HCT116 (cell line): ENCODE measurements at regions not wholly inside any gene's neighbourhood (a gene's known extent, or its start where the extent isn't known, plus 50 kb on each side); places are given as distances from the start of the nearest gene placed in this dataset.

Source experiments
- ATF3 ChIP-seq: IDR thresholded peaks from 2 replicates; pipeline ENCODE4 v1.6.1; 2012
- CTCF ChIP-seq, 3 experiments: fragments of 200-600 bp in 1 of 3; sonication (generic) in 1 of 3; IDR thresholded peaks in 2 of 3; conservative IDR thresholded peaks in 1 of 3; 2 replicates each; pipeline ENCODE4 v1.5.1; 2012 to 2017; ENCODE audit warnings: low read depth in 2 of 3, low read length in 2 of 3, antibody characterized with exemption in 1 of 3, borderline replicate concordance in 1 of 3, control low read depth in 1 of 3, mild to moderate bottlenecking in 1 of 3, mixed read lengths in 1 of 3, mixed run types in 1 of 3, moderate library complexity in 1 of 3; ENCODE audit not compliant: insufficient read depth in 1 of 3
- EZH2 ChIP-seq: fragments of 200-600 bp; sonication (generic); IDR thresholded peaks from 2 replicates; pipeline ENCODE4 v1.6.1; 2017; ENCODE audit warnings: antibody characterized with exemption, mixed run types
- EZH2phosphoT487 ChIP-seq: fragments of 200-600 bp; IDR thresholded peaks from 2 replicates; pipeline ENCODE4 v1.6.1; 2018; ENCODE audit warnings: antibody characterized with exemption, borderline replicate concordance
- MAX ChIP-seq: IDR thresholded peaks from 2 replicates; pipeline ENCODE4 v1.6.1; 2012
- POLR2A ChIP-seq: IDR thresholded peaks from 2 replicates; pipeline ENCODE4 v1.7.0; 2011; ENCODE audit warnings: borderline replicate concordance; ENCODE audit not compliant: insufficient read depth, insufficient read length; ENCODE audit errors: extremely low read depth
- RAD21 ChIP-seq: IDR thresholded peaks from 2 replicates; pipeline ENCODE4 v1.6.1; 2012; ENCODE audit warnings: low read depth, mild to moderate bottlenecking
- YY1 ChIP-seq: IDR thresholded peaks from 2 replicates; pipeline ENCODE4 v1.6.1; 2011; ENCODE audit warnings: low read length, low read depth, moderate library complexity, mild to moderate bottlenecking; ENCODE audit not compliant: insufficient replicate concordance; ENCODE audit errors: extremely low read depth

GRCh38 chr12:129959889-129960288, 56.1 kb upstream of the TMEM132D start:
- TF ChIP-seq CTCF (IDR thresholded peaks at IDR 0.05 in 2 of 3, conservative IDR thresholded peaks at IDR 0.05 in 1 of 3; ENCODE audit: borderline replicate concordance in 1 of 3, insufficient read depth in 1 of 3, low read depth in 2 of 3, low read length in 2 of 3) (no peak), EZH2phosphoT487 (no peak), POLR2A (no peak), YY1 (no peak), RAD21 (no peak), EZH2 (no peak), ATF3 (no peak), MAX (no peak)
